22Rv1 (cell line): ENCODE measurements at regions not wholly inside any gene's neighbourhood (a gene's known extent, or its start where the extent isn't known, plus 50 kb on each side); places are given as distances from the start of the nearest gene placed in this dataset.
A peak's percentile ranks its signal among the peaks of the same experiment; 100 is the strongest.

Experiments
- H3K27ac ChIP-seq: fragments of 450-650 bp; 2 replicates; pipeline ENCODE4 v1.5.1; 2017
- ZFX ChIP-seq: fragments of 450-650 bp; IDR thresholded peaks from 2 replicates; pipeline ENCODE4 v1.6.1; 2017; ENCODE audit warnings: antibody characterized with exemption, borderline replicate concordance
- TF ChIP-seq, protein P1 (sequence below): fragments of 450-650 bp; IDR thresholded peaks from 2 replicates; pipeline ENCODE4 v1.5.1; 2017; ENCODE audit warnings: mild to moderate bottlenecking

DNA sequence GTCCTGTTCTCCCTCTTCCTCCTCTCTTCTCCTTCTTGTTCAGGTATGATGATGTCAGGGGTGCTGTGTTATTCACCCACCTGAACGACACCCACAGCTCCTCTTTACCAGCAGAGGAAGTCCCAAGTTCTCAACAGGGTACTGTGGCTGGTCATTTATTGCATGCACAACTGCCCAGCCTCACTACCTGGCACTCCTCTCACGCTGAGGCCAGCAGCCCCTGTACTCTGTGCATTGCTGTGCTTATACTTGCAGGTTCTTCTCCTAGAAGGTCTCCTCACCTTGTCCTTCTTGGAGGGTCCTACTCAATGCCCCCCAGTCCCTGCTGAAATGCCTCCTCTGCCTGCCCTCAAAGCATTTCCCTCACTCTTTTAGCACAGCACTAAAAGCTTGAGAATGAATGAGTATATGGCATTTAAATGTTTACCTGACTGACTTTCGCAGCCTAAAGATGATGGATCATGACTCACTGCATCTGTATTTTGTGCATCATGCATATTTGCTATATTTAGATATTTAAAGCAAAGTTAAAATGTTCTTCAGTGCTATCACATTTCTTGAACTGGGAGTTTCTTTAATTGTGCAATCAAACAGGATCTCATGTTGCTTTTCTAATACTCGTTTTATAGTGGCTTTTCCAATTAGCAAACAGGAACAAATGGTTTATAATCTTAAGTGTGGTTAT lies 1069.3 kb downstream of the NLGN4Y start:
- no peak overlapping the region for H3K27ac ChIP-seq
- no peak for TF ChIP-seq ZFX
- TF ChIP-seq, protein P1, sequence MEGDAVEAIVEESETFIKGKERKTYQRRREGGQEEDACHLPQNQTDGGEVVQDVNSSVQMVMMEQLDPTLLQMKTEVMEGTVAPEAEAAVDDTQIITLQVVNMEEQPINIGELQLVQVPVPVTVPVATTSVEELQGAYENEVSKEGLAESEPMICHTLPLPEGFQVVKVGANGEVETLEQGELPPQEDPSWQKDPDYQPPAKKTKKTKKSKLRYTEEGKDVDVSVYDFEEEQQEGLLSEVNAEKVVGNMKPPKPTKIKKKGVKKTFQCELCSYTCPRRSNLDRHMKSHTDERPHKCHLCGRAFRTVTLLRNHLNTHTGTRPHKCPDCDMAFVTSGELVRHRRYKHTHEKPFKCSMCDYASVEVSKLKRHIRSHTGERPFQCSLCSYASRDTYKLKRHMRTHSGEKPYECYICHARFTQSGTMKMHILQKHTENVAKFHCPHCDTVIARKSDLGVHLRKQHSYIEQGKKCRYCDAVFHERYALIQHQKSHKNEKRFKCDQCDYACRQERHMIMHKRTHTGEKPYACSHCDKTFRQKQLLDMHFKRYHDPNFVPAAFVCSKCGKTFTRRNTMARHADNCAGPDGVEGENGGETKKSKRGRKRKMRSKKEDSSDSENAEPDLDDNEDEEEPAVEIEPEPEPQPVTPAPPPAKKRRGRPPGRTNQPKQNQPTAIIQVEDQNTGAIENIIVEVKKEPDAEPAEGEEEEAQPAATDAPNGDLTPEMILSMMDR = no peak

- TF ChIP-seq, protein P1 = no peak
- no peak for TF ChIP-seq ZFX
- no peak overlapping the region for H3K27ac ChIP-seq
These were observed 1069.8 kb downstream of the NLGN4Y start for GRCh38 chrY:15594179-15594578.

- no peak for TF ChIP-seq ZFX
- TF ChIP-seq, protein P1 = no peak
These were observed 1076.2 kb downstream of the NLGN4Y start for GRCh38 chrY:15600565-15600964.

GRCh38 chrY:15624370-15624769 lies 1100.0 kb downstream of the NLGN4Y start:
- no peak overlapping the region for H3K27ac ChIP-seq
- TF ChIP-seq, protein P1 = no peak
- TF ChIP-seq ZFX = no peak

More at GRCh38 chrY:15600565-15600964, 1076.2 kb downstream of the NLGN4Y start:
- H3K27ac ChIP-seq = no peak overlapping the region

DNA sequence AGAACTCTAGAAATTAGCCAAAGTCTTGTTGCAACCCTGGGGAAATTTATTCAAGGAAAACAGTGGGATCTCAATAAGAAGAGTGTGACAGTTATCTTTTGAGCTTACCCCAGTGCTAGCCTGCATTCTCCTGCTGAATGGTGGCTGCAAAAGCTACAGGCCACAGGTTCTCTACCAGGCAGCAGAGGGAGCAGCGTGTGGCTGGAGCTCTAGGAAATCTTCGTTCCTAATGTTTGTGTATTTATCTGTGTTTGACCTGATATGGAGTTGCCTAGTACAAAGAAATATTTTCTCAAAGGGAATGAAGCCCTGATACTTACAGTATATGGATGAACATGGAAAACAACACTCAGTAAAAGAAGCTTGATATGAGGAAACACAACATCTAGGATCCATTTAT lies 1100.6 kb downstream of the NLGN4Y start:
- H3K27ac ChIP-seq = no peak overlapping the region
- no peak for TF ChIP-seq ZFX
- TF ChIP-seq, protein P1 = peak; percentile 10; the same call in 1 of the 2 replicates

DNA sequence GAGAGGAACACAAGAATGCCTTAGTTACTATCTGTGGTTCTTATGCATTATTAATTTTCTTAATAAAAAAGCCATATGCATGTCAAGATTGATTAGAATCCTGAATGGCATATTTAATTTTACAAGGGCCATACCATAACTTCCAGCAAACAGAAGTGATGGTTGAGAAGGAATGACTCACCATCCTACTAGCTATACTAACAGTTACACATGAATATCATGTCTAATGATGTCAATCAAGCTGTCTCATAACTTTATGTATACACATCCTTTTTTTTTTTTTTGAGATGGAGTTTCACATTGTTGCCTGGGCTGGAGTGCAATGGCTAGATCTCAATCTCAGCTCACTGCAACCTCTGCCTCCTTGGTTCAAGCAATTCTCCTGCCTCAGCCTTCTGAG lies 1123.9 kb downstream of the NLGN4Y start:
- H3K27ac ChIP-seq = no peak overlapping the region
- TF ChIP-seq ZFX = no peak
- TF ChIP-seq, protein P1 = no peak

- no peak for TF ChIP-seq ZFX
- TF ChIP-seq, protein P1 = no peak
- no peak overlapping the region for H3K27ac ChIP-seq
These were observed 1125.7 kb downstream of the NLGN4Y start for GRCh38 chrY:15650056-15650455.
